GM10248 (cell line): ENCODE measurements at regions not wholly inside any gene's neighbourhood (a gene's known extent, or its start where the extent isn't known, plus 50 kb on each side); places are given as distances from the start of the nearest gene placed in this dataset.

Source experiments
- CTCF ChIA-PET: fragments of 300-600 bp; sonication (Branson Sonifier 250); formaldehyde crosslinking; extraction: SDS; loops from one replicate; lab custom pipeline; 2021; ENCODE audit warnings: antibody characterized with exemption; lab: Yijun Ruan, JAX
- POLR2A ChIA-PET: fragments of 350-650 bp; sonication (Branson Sonifier 250); formaldehyde crosslinking; extraction: SDS; loops from one replicate; lab custom pipeline; 2020; ENCODE audit warnings: antibody characterized with exemption; lab: Yijun Ruan, JAX
- DNase-seq: peaks from one replicate; pipeline ENCODE4 v3.0.0; 2012; ENCODE audit errors: extremely low spot score
- TF ChIP-seq, protein P1 (sequence below): IDR thresholded peaks from 2 replicates; pipeline ENCODE4 v1.5.1; 2012; ENCODE audit warnings: mild to moderate bottlenecking, low read depth; ENCODE audit errors: extremely low read depth, missing control alignments, control extremely low read depth

DNA sequence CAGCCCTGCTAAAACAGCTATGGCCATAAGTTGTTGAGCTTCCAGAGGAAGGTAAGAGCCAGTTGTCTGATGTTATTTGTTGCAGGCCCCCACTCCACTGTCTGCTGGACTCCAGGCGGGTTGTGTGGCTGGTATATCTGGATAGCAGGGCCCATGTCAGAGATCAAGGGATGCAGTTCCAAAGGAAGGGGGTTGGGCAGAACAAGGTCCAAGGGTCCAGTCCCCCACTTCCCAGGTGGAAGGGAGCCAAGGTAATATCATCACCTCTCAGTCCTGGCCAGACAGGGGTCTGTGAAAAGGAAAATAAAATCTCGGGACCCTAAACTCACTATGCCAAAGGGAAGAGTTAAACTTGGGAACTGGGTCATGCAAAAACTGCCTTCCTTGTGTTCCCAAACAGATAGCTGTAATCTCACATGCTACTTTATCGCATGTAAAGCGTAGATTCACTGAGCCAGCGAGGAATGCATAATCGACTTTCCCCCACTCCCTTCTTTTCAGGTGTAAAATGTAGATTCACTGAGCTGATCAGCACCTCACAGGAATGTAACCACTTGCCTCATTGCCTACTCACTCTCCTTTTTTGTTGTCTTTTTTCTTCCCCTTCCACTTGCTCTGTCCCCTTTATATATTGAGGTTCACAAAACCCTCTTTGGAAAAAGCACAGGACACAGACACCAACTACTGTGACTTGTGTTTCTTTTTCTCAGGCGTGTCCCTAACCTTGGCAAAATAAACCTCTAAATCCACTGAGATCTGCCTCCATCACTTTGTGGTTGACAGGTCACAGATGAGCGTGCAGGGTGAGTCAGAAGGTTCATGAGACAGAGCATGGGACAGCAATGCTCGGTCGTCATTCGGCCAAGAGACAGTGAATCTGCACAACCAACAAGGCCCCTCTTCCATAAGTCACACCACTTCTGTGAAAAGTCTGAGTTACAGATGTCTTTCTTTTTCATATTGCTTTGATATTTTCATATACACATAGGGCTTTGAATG is 255.3 kb upstream of the SIX2 start:
- no peak for DNase-seq
- ChIA-PET POLR2A (no interaction called here), CTCF (interaction anchor here (1.2 to 2.3 kb wide), 2 partner anchors 9 to 24 kb away, joined by 3 to 5 read pairs; no protein-coding TSS in a partner anchor)
- TF ChIP-seq, protein P1, sequence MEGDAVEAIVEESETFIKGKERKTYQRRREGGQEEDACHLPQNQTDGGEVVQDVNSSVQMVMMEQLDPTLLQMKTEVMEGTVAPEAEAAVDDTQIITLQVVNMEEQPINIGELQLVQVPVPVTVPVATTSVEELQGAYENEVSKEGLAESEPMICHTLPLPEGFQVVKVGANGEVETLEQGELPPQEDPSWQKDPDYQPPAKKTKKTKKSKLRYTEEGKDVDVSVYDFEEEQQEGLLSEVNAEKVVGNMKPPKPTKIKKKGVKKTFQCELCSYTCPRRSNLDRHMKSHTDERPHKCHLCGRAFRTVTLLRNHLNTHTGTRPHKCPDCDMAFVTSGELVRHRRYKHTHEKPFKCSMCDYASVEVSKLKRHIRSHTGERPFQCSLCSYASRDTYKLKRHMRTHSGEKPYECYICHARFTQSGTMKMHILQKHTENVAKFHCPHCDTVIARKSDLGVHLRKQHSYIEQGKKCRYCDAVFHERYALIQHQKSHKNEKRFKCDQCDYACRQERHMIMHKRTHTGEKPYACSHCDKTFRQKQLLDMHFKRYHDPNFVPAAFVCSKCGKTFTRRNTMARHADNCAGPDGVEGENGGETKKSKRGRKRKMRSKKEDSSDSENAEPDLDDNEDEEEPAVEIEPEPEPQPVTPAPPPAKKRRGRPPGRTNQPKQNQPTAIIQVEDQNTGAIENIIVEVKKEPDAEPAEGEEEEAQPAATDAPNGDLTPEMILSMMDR = no peak

DNA sequence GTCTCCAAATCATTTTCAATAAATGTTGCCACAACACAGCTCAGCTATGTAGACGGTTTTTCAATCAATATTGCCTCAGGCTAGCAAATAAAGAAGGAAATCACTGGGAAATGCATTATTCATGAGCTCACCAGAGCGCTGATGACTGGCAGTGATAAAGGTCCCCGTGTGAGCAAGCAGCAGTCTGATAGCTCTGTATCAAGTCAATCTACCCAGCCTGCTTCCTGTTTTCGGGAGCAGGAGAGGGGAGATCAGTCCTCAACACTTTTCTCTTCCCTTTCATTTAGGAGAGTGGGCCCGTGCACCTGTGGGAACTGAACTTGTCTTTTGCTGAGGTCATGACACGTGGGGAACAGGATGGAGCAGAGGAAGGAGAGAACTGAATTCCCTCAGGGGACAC is 253.9 kb upstream of the SIX2 start:
- DNase-seq = no peak
- ChIA-PET POLR2A (no interaction called here), CTCF (interaction anchor here (2.3 kb wide), 1 partner anchor 11 kb away, joined by 5 read pairs; no protein-coding TSS in a partner anchor)
- TF ChIP-seq, protein P1 = no peak

DNA sequence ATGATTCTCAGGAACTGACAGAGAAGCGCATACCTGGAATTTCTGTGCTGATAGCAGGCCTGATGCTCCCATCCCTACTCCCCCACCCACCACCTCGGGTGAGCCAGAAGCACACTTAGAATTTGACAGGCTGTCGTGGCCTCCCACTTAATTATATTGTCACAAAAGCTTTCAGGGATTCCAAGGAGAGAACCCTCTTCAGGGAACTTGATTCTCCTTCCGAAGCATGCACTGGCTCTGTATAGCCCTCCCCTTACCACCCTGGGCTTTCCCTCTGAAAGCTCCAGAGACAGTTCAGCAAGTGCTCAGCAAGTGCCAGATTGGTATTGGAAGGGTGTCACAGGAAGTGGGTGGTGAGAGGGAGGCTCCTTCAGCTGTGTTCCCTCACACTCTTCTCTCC is 252.5 kb upstream of the SIX2 start:
- TF ChIP-seq, protein P1 = no peak
- POLR2A ChIA-PET = no interaction called here
- DNase-seq = no peak
- CTCF ChIA-PET = no interaction called here

DNA sequence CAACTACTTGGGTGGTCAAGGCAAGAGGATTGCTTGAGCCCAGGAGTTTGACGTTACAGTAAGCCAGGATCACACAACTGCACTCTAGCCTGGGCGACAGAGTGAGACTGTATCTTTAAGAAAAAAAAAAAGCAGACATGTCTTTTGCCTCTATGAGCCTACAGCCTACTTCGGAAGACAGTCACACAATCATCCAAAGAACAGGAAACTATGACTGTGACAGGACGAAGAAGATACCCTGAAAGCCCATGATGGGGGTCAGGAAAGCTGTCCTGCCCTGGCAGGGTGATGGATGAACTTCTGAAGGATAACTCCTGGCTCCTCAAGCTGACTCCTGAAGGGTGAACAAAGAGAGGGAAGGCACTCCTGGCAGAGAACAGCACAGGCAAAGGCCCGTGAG is 251.7 kb upstream of the SIX2 start:
- TF ChIP-seq, protein P1 = no peak
- ChIA-PET CTCF (no interaction called here), POLR2A (no interaction called here)
- DNase-seq = no peak

DNA sequence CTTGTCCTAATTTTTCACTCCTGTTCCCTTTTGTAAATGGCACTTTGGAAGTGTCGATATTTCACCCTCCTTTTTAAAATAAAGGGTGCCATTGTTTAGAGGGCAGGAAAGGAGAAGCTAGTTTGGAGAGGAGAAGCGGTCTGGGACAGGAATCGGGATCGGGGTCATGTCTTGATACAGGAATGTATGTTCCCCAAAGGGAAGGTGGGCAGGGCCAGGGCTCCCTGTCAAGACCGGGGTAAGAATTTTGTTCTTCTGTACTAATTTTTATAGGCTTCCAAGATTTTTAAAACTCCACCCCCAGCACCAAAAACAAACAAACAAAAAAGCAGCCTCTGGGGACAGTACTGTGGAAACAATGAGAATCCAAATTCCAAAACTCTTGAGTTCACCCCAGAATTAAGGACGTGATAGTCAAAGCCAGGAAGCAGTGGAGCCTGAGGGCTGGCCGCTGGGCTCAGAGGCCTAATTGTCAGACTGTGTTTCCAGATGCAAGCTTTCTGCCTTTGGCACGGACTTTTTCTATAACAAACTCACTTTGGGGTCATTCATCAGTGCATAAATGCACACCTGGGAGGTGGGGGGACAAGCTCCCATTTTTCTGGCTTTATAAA is 250.4 kb upstream of the SIX2 start:
- no peak for DNase-seq
- TF ChIP-seq, protein P1 = no peak
- ChIA-PET CTCF (no interaction called here), POLR2A (no interaction called here)

DNA sequence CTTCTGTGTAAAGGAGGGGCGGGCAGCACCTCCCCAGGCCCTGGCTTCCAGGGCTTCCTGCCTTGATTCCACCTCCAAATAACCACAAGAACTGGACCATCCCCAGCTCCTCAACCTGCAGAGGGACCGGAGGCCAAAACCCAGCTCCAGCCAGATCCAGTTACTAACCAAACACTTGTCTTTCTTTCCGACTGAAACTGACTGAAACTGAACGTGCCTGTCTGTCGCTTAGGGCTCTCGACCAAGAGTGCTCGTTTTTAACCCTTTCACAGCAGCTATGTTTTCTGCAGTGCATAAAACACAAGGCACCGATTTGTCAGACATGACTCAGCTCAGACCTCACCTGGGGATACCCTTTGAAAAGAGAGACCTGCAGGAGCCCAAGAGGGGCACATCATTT is 249.9 kb upstream of the SIX2 start:
- TF ChIP-seq, protein P1 = no peak
- CTCF ChIA-PET = no interaction called here
- DNase-seq = no peak
- POLR2A ChIA-PET = no interaction called here
